ENCODE measurements at regions not wholly inside any gene's neighbourhood (a gene's known extent, or its start where the extent isn't known, plus 50 kb on each side); places are given as distances from the start of the nearest gene placed in this dataset.

GRCh38 chr6:10154251-10154650 lies 260.6 kb downstream of the TFAP2A start:
- H3K4me3 ChIP-seq (ENCODE audit: low read length), result no peak overlapping the region
- H4K20me1 ChIP-seq (ENCODE audit: low read length), result no peaks in the 10 kb centered on the region
- BruUV-seq (replicated peaks), result no TSS peak
- H3F3A ChIP-seq (ENCODE audit: low read length, unreplicated experiment), result no peaks in the 10 kb centered on the region
- TF ChIP-seq EZH2phosphoT487 (IDR thresholded peaks at IDR 0.05; ENCODE audit: borderline replicate concordance, low read length) (no peak), EZH2 (IDR thresholded peaks at IDR 0.05; ENCODE audit: low read length, unreplicated experiment) (no peak), CTCF (conservative IDR thresholded peaks at IDR 0.05; ENCODE audit: low read depth, low read length) (no peak)
- intact Hi-C loops (cut with micrococcal nuclease), result no loop called here
- H3K4me2 ChIP-seq (ENCODE audit: low read length), result no peak overlapping the region
- no peak overlapping the region for H2AFZ ChIP-seq (ENCODE audit: low read length)
- DNase-seq (no peak), ATAC-seq (no peak)
- no peaks in the 10 kb centered on the region for H3K79me2 ChIP-seq (ENCODE audit: low read length)
- POLR2A ChIA-PET (ENCODE audit: unreplicated experiment), result no interaction called here
- no peaks in the 10 kb centered on the region for H3K9me3 ChIP-seq (ENCODE audit: low read length)
- H3K4me1 ChIP-seq (ENCODE audit: insufficient read depth, low read length), result no peaks in the 10 kb centered on the region
- H3K27ac ChIP-seq (ENCODE audit: low read length), result no peak overlapping the region
- H3K9ac ChIP-seq (ENCODE audit: low read length), result no peak overlapping the region
- H3K9me2 ChIP-seq (replicated peaks; ENCODE audit: low read length), result no peaks in the 10 kb centered on the region
- peaks cover 17% of the 10 kb centered on the region; the same call in 1 of the 2 replicates for H3K27me3 ChIP-seq (ENCODE audit: low read length)
- H3K36me3 ChIP-seq (ENCODE audit: low read depth, low read length), result no peaks in the 10 kb centered on the region
- CTCF ChIA-PET, result no interaction called here

- no peaks in the 10 kb centered on the region for H3F3A ChIP-seq (ENCODE audit: low read length, unreplicated experiment)
- ATAC-seq, result no peak
- H2AFZ ChIP-seq (ENCODE audit: low read length), result no peak overlapping the region
- H3K4me3 ChIP-seq (ENCODE audit: low read length), result no peak overlapping the region
- H4K20me1 ChIP-seq (ENCODE audit: low read length), result no peaks in the 10 kb centered on the region
- TF ChIP-seq EZH2phosphoT487 (IDR thresholded peaks at IDR 0.05; ENCODE audit: borderline replicate concordance, low read length) (no peak), CTCF (conservative IDR thresholded peaks at IDR 0.05; ENCODE audit: low read depth, low read length) (no peak), EZH2 (IDR thresholded peaks at IDR 0.05; ENCODE audit: low read length, unreplicated experiment) (no peak)
- no peaks in the 10 kb centered on the region for H3K4me1 ChIP-seq (ENCODE audit: insufficient read depth, low read length)
- intact Hi-C loops (cut with micrococcal nuclease), result no loop called here
- H3K79me2 ChIP-seq (ENCODE audit: low read length), result no peaks in the 10 kb centered on the region
- BruUV-seq (replicated peaks), result no TSS peak
- peaks cover 18% of the 10 kb centered on the region; the same call in 1 of the 2 replicates for H3K27me3 ChIP-seq (ENCODE audit: low read length)
- ChIA-PET CTCF (no interaction called here), POLR2A (ENCODE audit: unreplicated experiment) (no interaction called here)
- H3K9me2 ChIP-seq (replicated peaks; ENCODE audit: low read length), result no peaks in the 10 kb centered on the region
- H3K4me2 ChIP-seq (ENCODE audit: low read length), result no peak overlapping the region
- no peak overlapping the region for H3K27ac ChIP-seq (ENCODE audit: low read length)
- no peak overlapping the region for H3K9ac ChIP-seq (ENCODE audit: low read length)
- no peaks in the 10 kb centered on the region for H3K36me3 ChIP-seq (ENCODE audit: low read depth, low read length)
- DNase-seq, result peak; percentile 18
- H3K9me3 ChIP-seq (ENCODE audit: low read length), result no peaks in the 10 kb centered on the region
Measured at GRCh38 chr6:10151144-10151915, 263.5 kb downstream of the TFAP2A start.

- no peaks in the 10 kb centered on the region for H3K79me2 ChIP-seq (ENCODE audit: low read length)
- TF ChIP-seq EZH2 (IDR thresholded peaks at IDR 0.05; ENCODE audit: low read length, unreplicated experiment) (no peak), CTCF (conservative IDR thresholded peaks at IDR 0.05; ENCODE audit: low read depth, low read length) (no peak), EZH2phosphoT487 (IDR thresholded peaks at IDR 0.05; ENCODE audit: borderline replicate concordance, low read length) (no peak)
- H3K36me3 ChIP-seq (ENCODE audit: low read depth, low read length), result no peaks in the 10 kb centered on the region
- BruUV-seq (replicated peaks), result no TSS peak
- no peak overlapping the region for H3K9ac ChIP-seq (ENCODE audit: low read length)
- ChIA-PET POLR2A (ENCODE audit: unreplicated experiment) (no interaction called here), CTCF (no interaction called here)
- no peaks in the 10 kb centered on the region for H3K9me3 ChIP-seq (ENCODE audit: low read length)
- H3K27ac ChIP-seq (ENCODE audit: low read length), result no peak overlapping the region
- H3K4me2 ChIP-seq (ENCODE audit: low read length), result no peak overlapping the region
- H4K20me1 ChIP-seq (ENCODE audit: low read length), result no peaks in the 10 kb centered on the region
- H3K4me3 ChIP-seq (ENCODE audit: low read length), result no peak overlapping the region
- no peak for DNase-seq
- H3F3A ChIP-seq (ENCODE audit: low read length, unreplicated experiment), result no peaks in the 10 kb centered on the region
- no peaks in the 10 kb centered on the region for H3K9me2 ChIP-seq (replicated peaks; ENCODE audit: low read length)
- H3K27me3 ChIP-seq (ENCODE audit: low read length), result peaks cover 18% of the 10 kb centered on the region; the same call in 1 of the 2 replicates
- H3K4me1 ChIP-seq (ENCODE audit: insufficient read depth, low read length), result no peaks in the 10 kb centered on the region
- intact Hi-C loops (cut with micrococcal nuclease), result loop anchor here (10.0 kb wide), 1 partner anchor 255 kb away; no protein-coding TSS in a partner anchor
- no peak overlapping the region; the same call in 1 of the 2 replicates for H2AFZ ChIP-seq (ENCODE audit: low read length)
- no peak for ATAC-seq
Measured at GRCh38 chr6:10149603-10150002, 265.3 kb downstream of the TFAP2A start.

Data from PC-3 (cell line).